ENCODE measurements at regions not wholly inside any gene's neighbourhood (a gene's known extent, or its start where the extent isn't known, plus 50 kb on each side); places are given as distances from the start of the nearest gene placed in this dataset.

GRCh38 chr14:106599209-106599608 lies 1072.8 kb downstream of the TMEM121 start:
- TF ChIP-seq POLR2A (IDR thresholded peaks at IDR 0.05; ENCODE audit: insufficient read depth in 1 of 2, low read depth in 2 of 2, low read length in 2 of 2) = no peak
- TF ChIP-seq REPIN1 (CRISPR knock-in tag; IDR thresholded peaks at IDR 0.05; ENCODE audit: borderline replicate concordance, low read depth) = no peak
- TF ChIP-seq EHMT2 (IDR thresholded peaks at IDR 0.05; ENCODE audit: borderline replicate concordance, low read depth, low read length) = no peak
- TF ChIP-seq EP300 (IDR thresholded peaks at IDR 0.05; ENCODE audit: low read depth in 2 of 2, low read length in 2 of 2) = no peak
- no peak for TF ChIP-seq EP300 (CRISPR knock-in tag; IDR thresholded peaks at IDR 0.05; ENCODE audit: borderline replicate concordance)
- TF ChIP-seq YY1 (IDR thresholded peaks at IDR 0.05; ENCODE audit: insufficient read depth, insufficient replicate concordance, low read depth, low read length) = no peak
- no peak for TF ChIP-seq EZH2 (conservative IDR thresholded peaks at IDR 0.05; ENCODE audit: low read depth, low read length)
- no peak for TF ChIP-seq TFDP1 (CRISPR knock-in tag; IDR thresholded peaks at IDR 0.05; ENCODE audit: borderline replicate concordance)
- no peak for TF ChIP-seq ATF2 (CRISPR knock-in tag; IDR thresholded peaks at IDR 0.05)
- TF ChIP-seq ZNF446 (CRISPR knock-in tag; IDR thresholded peaks at IDR 0.05) = no peak

Measured in HepG2 (cell line).